ENCODE measurements at regions not wholly inside any gene's neighbourhood (a gene's known extent, or its start where the extent isn't known, plus 50 kb on each side); places are given as distances from the start of the nearest gene placed in this dataset.

GRCh38 chr4:157806184-157806583 lies 366.6 kb downstream of the GASK1B start:
- TF ChIP-seq POLR2A (IDR thresholded peaks at IDR 0.05; ENCODE audit: low read length), result no peak
- no peak for TF ChIP-seq GATA1 (IDR thresholded peaks at IDR 0.05; ENCODE audit: low read depth, low read length)
- no peak for DNase-seq

- DNase-seq, result no peak
- TF ChIP-seq GATA1 (IDR thresholded peaks at IDR 0.05; ENCODE audit: low read depth, low read length) (no peak), POLR2A (IDR thresholded peaks at IDR 0.05; ENCODE audit: low read length) (no peak)
Observed at GRCh38 chr4:157804986-157805385, 367.8 kb downstream of the GASK1B start.

GRCh38 chr4:157803845-157804521 lies 368.8 kb downstream of the GASK1B start:
- DNase-seq, result no peak
- no peak for TF ChIP-seq GATA1 (IDR thresholded peaks at IDR 0.05; ENCODE audit: low read depth, low read length)
- TF ChIP-seq POLR2A (IDR thresholded peaks at IDR 0.05; ENCODE audit: low read length), result no peak

- no peak for DNase-seq
- TF ChIP-seq POLR2A (IDR thresholded peaks at IDR 0.05; ENCODE audit: low read length) (no peak), GATA1 (IDR thresholded peaks at IDR 0.05; ENCODE audit: low read depth, low read length) (no peak)
Observed at GRCh38 chr4:157803421-157803820, 369.4 kb downstream of the GASK1B start.

GRCh38 chr4:157795495-157795894 lies 377.3 kb downstream of the GASK1B start:
- no peak for DNase-seq
- no peak for TF ChIP-seq GATA1 (IDR thresholded peaks at IDR 0.05; ENCODE audit: low read depth, low read length)
- TF ChIP-seq POLR2A (IDR thresholded peaks at IDR 0.05; ENCODE audit: low read length), result no peak

GRCh38 chr4:157792716-157793115 lies 380.1 kb downstream of the GASK1B start:
- no peak for DNase-seq
- TF ChIP-seq GATA1 (IDR thresholded peaks at IDR 0.05; ENCODE audit: low read depth, low read length) (no peak), POLR2A (IDR thresholded peaks at IDR 0.05; ENCODE audit: low read length) (no peak)

- DNase-seq, result no peak
- no peak for TF ChIP-seq POLR2A (IDR thresholded peaks at IDR 0.05; ENCODE audit: low read length)
- no peak for TF ChIP-seq GATA1 (IDR thresholded peaks at IDR 0.05; ENCODE audit: low read depth, low read length)
Observed at GRCh38 chr4:157791236-157791635, 381.6 kb downstream of the GASK1B start.

GRCh38 chr4:157787618-157788017 lies 385.2 kb downstream of the GASK1B start:
- TF ChIP-seq POLR2A (IDR thresholded peaks at IDR 0.05; ENCODE audit: low read length) (no peak), GATA1 (IDR thresholded peaks at IDR 0.05; ENCODE audit: low read depth, low read length) (no peak)
- DNase-seq, result no peak

- no peak for DNase-seq
- TF ChIP-seq POLR2A (IDR thresholded peaks at IDR 0.05; ENCODE audit: low read length), result no peak
- no peak for TF ChIP-seq GATA1 (IDR thresholded peaks at IDR 0.05; ENCODE audit: low read depth, low read length)
Observed at GRCh38 chr4:157781361-157781760, 391.5 kb downstream of the GASK1B start.

GRCh38 chr4:157779081-157779480 lies 393.7 kb downstream of the GASK1B start:
- TF ChIP-seq GATA1 (IDR thresholded peaks at IDR 0.05; ENCODE audit: low read depth, low read length), result no peak
- TF ChIP-seq POLR2A (IDR thresholded peaks at IDR 0.05; ENCODE audit: low read length), result no peak
- DNase-seq, result no peak

GRCh38 chr4:157776930-157777528 lies 395.8 kb downstream of the GASK1B start:
- DNase-seq, result no peak
- TF ChIP-seq POLR2A (IDR thresholded peaks at IDR 0.05; ENCODE audit: low read length) (no peak), GATA1 (IDR thresholded peaks at IDR 0.05; ENCODE audit: low read depth, low read length) (no peak)

GRCh38 chr4:157775971-157776370 lies 396.9 kb downstream of the GASK1B start:
- no peak for TF ChIP-seq POLR2A (IDR thresholded peaks at IDR 0.05; ENCODE audit: low read length)
- no peak for TF ChIP-seq GATA1 (IDR thresholded peaks at IDR 0.05; ENCODE audit: low read depth, low read length)
- no peak for DNase-seq

- TF ChIP-seq GATA1 (IDR thresholded peaks at IDR 0.05; ENCODE audit: low read depth, low read length), result no peak
- no peak for TF ChIP-seq POLR2A (IDR thresholded peaks at IDR 0.05; ENCODE audit: low read length)
- DNase-seq, result no peak
Observed at GRCh38 chr4:157772907-157773306, 399.9 kb downstream of the GASK1B start.

GRCh38 chr4:157768419-157768818 lies 404.4 kb downstream of the GASK1B start:
- no peak for DNase-seq
- TF ChIP-seq POLR2A (IDR thresholded peaks at IDR 0.05; ENCODE audit: low read length), result no peak
- TF ChIP-seq GATA1 (IDR thresholded peaks at IDR 0.05; ENCODE audit: low read depth, low read length), result no peak

- TF ChIP-seq POLR2A (IDR thresholded peaks at IDR 0.05; ENCODE audit: low read length) (no peak), GATA1 (IDR thresholded peaks at IDR 0.05; ENCODE audit: low read depth, low read length) (no peak)
Observed at GRCh38 chr4:157763490-157763889, 409.3 kb downstream of the GASK1B start.

More at GRCh38 chr4:157763490-157763889, 409.3 kb downstream of the GASK1B start:
- DNase-seq, result no peak

Measured in erythroblast (primary cell).